GM20000 (cell line): ENCODE measurements at regions not wholly inside any gene's neighbourhood (a gene's known extent, or its start where the extent isn't known, plus 50 kb on each side); places are given as distances from the start of the nearest gene placed in this dataset.

ENCODE experiments used
- DNase-seq: peaks from one replicate; pipeline ENCODE4 v3.0.0; 2012; ENCODE audit warnings: low spot score
- TF ChIP-seq, protein P1 (sequence below): IDR thresholded peaks from 2 replicates; pipeline ENCODE4 v1.5.1; 2012; ENCODE audit warnings: mild to moderate bottlenecking, control low read depth; ENCODE audit errors: extremely low read depth, missing control alignments

GRCh38 chr4:121554382-121554781 lies 142.4 kb downstream of the ANXA5 start:
- TF ChIP-seq, protein P1, sequence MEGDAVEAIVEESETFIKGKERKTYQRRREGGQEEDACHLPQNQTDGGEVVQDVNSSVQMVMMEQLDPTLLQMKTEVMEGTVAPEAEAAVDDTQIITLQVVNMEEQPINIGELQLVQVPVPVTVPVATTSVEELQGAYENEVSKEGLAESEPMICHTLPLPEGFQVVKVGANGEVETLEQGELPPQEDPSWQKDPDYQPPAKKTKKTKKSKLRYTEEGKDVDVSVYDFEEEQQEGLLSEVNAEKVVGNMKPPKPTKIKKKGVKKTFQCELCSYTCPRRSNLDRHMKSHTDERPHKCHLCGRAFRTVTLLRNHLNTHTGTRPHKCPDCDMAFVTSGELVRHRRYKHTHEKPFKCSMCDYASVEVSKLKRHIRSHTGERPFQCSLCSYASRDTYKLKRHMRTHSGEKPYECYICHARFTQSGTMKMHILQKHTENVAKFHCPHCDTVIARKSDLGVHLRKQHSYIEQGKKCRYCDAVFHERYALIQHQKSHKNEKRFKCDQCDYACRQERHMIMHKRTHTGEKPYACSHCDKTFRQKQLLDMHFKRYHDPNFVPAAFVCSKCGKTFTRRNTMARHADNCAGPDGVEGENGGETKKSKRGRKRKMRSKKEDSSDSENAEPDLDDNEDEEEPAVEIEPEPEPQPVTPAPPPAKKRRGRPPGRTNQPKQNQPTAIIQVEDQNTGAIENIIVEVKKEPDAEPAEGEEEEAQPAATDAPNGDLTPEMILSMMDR, result no peak
- no peak for DNase-seq

GRCh38 chr4:121551881-121552280 lies 144.9 kb downstream of the ANXA5 start:
- DNase-seq, result no peak

DNA sequence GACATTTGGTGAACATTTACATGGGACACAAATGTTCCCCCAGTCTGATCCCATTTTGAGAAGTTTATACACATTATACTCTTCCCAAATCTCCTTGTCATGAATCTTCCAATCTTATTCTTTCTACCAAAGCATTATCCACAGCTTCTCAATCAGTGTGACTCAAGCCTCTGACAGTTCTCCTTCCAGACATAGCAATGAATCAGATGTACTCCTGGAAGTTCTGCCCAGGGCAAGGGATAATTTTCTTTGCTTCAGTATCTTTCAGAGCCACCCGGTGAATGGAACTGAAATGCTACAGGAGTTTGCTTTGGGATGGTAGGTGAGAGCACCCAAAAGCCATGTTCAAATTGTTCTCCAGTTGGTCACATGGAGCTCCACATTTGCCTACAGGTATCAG lies 145.5 kb downstream of the ANXA5 start:
- DNase-seq, result no peak
- TF ChIP-seq, protein P1, result no peak

More at GRCh38 chr4:121551881-121552280, 144.9 kb downstream of the ANXA5 start:
- TF ChIP-seq, protein P1, result no peak

DNA sequence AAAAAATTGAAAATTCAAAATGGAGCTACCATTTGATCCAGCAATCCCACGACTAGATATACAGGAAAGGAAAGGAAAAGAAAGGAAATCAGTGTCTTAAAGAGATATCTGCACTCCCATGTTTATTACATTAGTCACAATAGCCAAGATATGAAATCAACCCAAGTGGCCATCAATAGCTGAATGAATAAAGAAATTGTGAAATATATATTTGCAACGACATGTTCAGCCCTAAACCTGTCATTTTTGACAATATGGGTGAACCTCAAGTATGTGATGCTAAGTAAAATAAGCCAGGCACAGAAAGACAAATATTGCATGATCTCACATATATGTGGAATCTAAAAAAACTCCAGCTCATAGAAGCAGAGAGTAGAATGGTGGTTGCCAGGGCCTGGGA lies 155.1 kb downstream of the ANXA5 start:
- no peak for DNase-seq
- TF ChIP-seq, protein P1, result no peak

- TF ChIP-seq, protein P1, result no peak
- no peak for DNase-seq
Measured at GRCh38 chr4:121535351-121535750, 154.5 kb upstream of the QRFPR start.

DNA sequence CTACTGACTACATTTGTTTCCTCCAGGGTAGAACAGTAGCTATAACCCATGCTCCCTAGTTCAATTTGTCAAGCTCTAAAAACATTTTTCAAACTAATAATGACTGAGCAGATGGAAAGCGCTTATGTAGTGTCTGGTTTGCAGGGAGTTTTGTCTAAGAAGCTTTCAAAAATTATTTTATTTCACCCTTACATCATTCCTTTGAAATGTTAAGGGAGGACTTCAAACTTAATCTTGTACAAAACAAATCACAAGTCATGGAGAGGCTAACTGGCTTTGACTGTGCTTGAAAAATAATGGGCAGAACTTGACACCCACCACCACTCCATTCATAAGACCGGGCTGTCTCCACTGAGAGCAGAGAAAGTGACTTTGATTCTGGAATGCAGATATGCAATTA lies 153.4 kb upstream of the QRFPR start:
- DNase-seq, result no peak
- TF ChIP-seq, protein P1, result no peak

- no peak for DNase-seq
- TF ChIP-seq, protein P1, result no peak
Measured at GRCh38 chr4:121526509-121526908, 145.7 kb upstream of the QRFPR start.
